HG03354 (cell line): ENCODE measurements at regions not wholly inside any gene's neighbourhood (a gene's known extent, or its start where the extent isn't known, plus 50 kb on each side); places are given as distances from the start of the nearest gene placed in this dataset.
"Not testable (repeated sequence)": the region's sequence is repeated elsewhere in the genome, so short reads cannot be mapped to it uniquely, and the experiment has no call there.

ENCODE experiments used
- ATAC-seq: cut with Tn5 transposase; IDR thresholded peaks from one replicate; pipeline ENCODE4 v1.9.1; 2021; ENCODE audit warnings: mild to moderate bottlenecking; ENCODE audit not compliant: unreplicated experiment, poor library complexity, severe bottlenecking

DNA sequence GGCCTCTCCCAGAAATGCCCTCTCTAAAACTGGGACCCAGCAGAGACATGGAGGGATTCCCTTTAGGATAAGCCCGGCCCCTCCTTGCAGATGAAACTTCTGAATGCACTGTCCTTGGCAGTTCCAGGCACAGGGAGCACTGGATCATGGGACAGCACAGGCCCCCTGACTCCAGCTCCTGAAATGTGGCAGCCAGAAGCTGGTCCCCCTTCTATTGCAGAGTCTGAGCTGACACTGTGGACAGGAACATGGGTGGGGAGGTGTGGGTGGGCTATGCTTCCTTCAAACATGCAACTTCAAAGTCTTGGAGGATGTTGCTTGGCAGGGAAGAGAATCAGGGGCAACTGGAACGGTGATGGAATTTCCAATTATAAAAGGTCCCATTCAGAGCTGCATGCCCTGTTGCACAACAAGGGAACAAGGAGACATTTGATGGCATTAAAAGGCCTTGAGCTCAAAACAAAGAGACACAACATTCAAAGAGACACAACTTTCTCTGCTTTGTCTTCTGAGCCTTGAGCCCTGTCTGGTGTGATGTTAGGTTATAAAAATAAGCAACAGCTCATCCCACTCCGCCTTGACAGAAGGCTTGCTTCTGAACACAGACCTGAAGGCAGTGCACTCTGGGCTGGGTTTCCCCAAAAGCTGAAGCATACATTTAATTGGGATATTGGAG, 239.0 kb downstream of the OSR1 start:
- ATAC-seq = no peak

DNA sequence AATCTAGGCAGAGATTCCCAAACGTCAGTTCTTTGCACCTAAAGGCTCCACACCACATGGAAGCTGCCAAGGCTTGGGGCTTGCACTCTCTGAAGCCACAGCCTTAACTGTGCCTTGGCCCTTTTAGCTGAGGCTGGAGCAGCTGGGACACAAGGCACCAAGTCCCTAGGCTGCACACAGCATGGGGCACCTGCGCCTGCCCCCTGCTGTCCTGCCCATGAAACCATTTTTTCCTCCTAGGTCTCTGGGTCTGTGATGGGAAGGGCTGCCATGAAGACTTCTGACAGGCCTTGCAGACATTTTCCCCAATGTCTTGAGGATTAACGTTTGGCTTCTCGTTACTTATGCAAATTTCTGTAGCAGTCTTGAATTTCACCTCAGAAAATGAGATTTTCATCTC, 241.5 kb downstream of the OSR1 start:
- ATAC-seq = no peak

DNA sequence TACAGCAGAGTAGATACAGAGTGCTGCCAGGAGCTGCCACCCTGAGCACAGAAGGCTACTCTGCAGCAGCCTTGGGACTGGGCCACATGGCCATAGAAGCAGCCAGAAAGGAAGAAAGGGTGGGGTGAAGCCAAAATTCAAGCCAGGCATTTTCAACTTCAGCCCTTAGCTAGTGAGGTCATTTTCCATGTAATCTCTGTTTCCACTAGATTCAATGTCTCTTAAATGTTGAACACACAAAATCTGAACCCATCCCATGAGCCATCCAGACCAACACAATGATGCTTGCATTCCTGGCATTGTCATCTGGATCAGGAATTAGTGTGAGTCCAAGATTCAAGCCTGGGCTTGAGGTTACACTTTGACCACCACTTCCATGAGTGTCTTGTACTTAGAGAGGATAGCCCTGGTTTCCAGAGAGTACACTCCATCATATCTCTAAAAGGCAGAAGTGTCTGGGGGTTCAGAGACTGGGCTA, 243.6 kb downstream of the OSR1 start:
- no peak for ATAC-seq

DNA sequence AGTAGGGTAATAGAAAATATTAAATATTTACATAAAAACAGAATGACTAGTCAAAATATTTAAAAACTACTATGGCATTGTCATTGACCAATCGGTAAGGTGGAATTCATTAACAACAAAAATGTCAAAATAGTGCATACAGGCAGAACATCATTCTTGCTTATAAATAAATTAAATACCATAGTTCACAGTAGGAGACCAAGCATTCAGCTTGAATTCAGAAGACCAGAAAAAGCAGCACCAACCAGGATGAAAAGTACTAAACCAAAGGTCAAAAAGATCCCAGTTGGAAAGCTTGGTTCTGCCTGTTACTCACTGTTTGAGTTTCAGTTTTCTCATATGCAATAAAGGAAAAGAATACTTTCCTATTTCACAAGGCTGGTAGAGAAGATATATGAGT, 244.3 kb downstream of the OSR1 start:
- no peak for ATAC-seq

DNA sequence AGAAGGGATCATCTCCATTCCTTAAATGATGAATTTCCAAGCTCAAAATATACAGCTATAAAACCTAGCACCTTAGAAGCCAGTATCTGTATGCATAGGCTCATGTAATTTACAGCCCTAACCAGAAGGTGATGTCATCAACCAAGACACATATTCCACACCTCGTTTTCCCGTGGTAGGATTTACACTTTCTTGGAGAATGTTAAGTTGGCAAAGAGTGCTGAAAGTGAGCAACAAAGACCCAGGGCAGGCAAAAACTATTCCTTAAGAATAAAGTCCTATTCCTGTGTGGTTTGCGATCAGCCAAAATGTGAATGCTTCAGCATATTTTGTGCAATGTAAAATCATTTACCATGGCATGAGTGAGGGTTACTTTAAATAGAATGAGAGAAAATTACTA, 247.1 kb downstream of the OSR1 start:
- no peak for ATAC-seq

DNA sequence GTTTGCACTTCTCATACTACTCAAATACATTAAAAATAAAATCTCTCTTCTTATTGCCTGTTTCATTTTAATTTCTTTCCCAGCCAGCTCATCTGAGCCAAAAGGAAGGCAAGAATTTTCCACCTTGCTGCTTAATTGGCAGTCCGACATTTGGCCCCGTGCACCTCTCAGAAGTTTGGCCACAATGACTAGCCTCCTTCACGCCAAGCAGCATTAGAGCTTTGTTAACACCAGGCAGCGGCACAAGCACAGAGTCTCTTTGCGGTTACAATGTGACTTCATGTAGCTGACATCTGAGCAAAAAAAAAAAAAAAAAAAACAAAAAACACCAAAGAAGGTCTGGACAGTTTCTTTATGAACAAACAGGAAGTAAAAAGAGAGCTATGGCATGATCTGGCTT, 248.9 kb downstream of the OSR1 start:
- ATAC-seq = no peak

DNA sequence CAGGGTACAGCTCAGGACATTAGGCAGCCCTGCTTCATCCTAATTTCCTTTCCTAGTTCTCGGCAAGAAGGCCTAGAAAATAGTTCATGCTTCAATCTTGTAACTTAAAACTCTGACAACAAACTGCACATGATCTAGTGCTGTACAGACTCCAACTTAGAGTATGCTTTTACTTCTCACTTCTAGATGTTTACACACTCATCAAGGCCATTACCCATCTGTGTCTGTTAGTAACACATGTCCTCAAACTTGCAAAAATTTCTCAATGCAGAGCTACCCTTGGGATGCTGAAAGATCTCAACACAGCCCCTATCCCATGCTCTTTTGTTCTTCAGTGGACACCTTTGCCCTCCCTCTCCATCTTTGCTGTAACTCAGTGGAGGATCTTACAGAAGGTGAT, 252.0 kb downstream of the OSR1 start:
- ATAC-seq = no peak

DNA sequence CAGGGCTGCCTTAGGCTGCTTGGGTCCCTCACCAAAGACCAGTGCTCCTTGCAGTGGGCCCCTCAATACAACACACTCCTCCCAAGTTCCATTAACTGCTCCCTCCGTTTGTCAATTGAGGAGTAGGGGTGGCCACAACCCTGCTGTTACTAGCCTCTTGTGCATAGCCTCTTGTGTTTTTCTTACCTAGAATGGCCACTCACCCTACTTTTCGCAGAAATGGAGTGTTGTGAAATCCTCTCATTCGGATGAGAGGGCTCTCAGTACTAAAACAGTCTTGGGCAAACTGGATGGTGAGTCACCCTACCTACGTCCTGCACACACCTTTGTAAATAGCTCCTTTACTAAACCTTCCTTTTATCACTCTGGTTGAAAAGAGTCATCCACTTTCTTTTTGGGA, 253.9 kb downstream of the OSR1 start:
- ATAC-seq = no peak

DNA sequence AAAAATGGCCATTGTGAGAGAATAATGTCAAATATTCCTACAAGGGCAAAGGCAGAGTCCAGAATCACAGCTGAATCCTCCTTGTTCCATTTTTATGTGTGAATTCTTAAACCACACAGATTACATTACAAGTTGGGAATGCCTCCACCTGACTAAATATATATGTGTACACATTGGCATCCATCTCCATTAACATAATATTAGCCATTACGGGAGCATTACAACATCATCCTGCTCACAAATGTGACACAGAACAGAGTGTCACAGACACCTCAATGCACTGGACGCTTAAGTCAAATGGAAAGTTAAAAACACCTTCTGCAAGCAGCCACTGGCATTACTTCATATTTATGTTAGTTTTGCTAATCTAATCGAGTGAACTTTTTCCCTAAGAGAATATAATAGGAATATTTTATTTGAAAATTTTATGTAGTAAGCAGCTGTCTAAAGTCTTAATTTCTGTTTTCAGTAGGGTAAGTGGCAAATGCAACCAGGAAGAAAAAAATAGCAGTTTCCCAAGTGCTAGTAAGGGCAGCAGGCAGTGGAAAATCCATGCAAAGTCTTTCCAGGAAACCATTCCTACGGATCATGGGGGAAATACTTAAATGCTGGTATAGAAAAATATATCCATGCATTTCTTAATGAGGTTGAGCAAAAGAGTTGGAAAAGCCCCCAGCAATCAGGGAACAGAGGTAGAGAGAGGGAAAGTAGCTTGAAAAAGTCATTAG, 255.6 kb downstream of the OSR1 start:
- ATAC-seq = no peak

DNA sequence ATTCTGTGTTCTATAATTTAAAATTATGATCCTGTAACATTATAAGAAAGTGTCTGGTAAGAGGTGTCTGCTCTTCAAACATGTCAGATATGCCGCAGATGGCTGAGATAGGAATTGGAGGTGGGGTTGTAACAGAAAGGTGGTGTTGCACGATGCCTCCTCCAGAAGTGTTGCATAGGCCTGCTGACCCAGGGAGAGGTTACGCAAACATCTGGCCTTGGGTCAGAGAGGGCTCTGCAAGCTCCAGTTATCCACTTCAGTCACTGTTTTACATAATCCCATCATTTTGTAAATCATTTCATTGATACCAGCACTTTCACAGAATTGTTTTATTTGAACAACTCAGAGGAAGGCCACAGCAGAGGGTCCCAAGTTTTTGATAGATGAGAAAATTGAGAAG, 256.5 kb downstream of the OSR1 start:
- no peak for ATAC-seq

DNA sequence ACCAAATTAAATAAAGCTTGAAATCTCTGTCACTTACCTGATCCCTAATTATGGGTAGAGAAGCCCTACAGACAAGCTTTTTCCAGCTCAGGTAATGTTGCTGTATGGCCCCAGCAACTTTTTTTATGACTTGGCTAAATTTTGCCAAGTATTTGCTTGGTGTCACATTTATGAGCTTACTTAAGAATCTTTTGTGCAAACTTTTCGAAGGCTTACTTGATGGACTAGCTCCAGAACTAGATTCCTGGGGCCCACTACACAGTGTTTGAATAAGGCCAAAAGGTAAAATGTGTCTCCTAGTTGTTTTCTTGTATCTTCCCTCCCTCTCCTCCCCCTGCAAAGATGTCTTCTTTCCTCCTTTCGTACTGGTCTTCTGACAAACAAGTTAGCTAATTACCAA, 257.9 kb downstream of the OSR1 start:
- ATAC-seq = no peak

DNA sequence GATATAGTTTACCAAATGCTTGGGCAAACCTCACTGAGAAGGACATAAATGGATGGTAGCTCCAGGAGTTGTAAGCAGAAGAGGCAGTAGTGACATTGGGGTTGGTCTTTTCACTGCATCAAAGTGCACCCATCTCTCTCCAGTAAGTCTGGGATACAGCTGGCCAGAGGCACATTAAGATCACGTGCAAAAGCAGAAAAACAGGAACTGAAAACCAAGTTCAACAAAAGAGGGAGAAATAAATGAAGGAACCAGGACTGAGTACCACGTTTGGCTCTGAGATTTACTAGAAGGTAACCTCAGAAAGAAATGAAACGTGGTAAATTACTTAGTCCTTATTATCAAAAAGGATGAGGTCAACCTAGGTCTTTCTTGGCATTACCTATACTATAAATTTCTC, 259.2 kb downstream of the OSR1 start:
- no peak for ATAC-seq

DNA sequence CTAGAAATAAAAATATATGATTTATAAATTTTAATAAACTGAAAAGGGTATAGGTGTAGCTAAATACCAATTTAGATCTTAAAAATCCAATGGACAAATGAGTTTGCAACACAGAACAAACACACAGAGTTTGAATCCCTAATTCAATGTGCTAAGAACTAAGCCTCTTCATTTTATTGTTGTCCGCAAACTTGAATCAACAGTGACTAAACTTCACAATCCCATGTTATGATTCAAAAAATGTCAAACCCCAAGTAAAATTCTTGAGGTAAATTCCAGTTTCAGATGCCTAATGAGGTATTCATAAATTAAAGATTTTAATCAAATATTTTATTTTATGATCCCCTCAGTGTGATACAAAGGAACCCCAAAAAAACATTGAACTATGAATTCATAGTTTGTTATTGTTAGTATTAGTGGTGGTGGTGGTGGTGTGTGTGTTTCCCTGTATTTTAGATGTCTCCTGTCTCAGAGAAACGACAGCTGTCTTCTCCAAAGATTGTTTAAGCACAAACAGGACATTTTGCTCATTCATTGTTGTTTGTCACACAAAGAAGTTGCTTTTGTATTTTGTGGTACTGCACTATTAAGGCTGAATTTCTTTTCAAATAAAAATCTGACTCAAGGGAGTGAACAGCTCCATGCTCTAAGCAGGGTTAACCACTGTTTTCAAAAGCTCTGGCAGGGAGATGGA, 259.8 kb downstream of the OSR1 start:
- no peak for ATAC-seq

DNA sequence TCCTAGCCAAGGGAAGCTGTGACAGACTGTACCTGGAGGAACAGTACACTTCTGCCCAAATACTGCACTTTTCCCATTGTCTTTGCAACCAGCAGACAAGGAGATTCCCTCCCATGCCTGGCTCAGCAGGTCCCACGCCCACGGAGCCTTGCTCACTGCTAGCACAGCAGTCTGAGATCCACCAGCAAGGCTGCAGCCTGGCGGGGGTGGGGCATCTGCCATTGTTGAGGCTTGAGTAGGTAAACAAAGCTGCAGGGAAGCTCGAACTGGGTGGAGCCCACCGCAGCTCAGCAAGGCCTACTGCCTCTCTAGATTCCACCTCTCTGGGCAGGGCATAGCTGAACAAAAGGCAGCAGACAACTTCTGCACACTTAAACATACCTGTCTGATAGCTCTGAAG, 268.9 kb downstream of the OSR1 start:
- not testable (repeated sequence) for ATAC-seq

DNA sequence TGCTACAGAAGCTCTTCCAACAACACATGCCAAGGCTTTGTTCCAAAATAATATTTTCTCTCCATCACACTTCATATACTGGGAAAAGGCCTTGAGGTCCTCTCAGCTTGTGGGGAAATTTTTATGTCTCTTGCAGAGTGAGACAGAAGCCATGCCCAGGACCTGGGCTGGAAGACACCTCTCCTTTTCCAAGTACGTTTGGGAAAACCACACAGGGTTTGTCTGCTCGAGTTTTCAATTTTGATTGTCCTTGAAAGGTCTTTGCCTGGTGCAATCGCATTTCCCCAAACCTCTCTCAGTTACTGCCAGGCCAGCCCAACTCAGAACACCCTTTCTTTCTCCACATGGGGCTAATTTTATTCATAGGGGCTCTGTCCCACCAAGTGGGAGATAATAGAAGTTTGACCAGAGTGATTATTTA, 272.2 kb downstream of the OSR1 start:
- no peak for ATAC-seq

DNA sequence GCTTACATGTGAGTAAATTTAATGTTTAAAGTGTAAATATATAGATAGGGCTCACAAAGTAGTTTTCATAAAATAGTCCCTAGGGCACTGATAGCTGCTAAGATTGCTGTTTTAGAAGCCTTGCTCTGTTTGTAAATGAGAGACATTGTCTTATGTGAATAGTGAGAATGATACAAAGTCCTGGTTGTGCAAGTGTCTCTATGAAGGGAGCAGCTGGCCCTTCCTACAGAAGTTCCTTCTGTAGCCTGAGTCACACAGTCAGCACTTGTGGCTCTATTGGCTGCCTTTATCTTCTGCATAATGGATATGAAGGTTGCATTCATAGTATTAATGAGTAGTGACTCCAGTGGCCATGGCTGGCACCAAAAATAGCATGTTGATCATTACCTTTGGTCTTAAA, 279.7 kb downstream of the OSR1 start:
- no peak for ATAC-seq

DNA sequence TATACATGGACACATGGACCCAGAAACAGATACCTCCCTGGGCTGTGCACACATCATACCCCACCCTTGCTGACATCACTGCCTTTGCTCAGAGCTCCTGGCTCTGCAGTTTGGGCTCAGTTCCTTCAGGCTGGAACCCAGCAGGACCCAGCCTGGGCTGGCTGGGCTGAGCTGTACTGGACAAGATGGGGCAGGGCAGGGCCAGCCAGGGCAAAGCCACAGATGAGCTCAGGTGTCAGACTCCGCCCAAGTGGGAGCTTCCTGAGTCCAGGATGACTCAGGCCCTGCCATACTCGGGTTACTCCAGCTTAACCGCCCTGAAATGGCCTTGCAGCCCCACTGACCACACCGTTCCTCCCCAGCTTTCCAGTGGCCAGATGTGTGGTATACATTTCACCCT, 284.9 kb downstream of the OSR1 start:
- ATAC-seq = no peak

DNA sequence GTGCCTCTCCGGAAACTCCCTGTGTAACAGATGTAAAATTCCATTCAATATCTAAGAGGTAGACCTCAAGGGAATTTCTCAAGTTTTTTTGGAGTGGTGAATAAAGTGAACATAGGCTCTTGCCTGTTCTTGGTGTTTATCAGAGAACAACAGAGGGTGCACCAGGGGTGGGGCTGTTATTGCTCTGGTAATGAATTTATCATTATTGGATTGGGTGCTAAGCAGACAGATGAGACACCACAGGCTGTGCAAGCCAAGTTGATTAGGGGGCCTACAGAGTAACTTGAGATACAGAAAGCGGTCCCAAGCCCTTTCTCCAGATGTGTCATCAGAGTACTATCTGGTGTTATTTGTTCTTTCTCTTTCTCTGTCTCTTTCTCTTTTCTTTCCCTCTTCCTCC, 286.3 kb downstream of the OSR1 start:
- no peak for ATAC-seq

DNA sequence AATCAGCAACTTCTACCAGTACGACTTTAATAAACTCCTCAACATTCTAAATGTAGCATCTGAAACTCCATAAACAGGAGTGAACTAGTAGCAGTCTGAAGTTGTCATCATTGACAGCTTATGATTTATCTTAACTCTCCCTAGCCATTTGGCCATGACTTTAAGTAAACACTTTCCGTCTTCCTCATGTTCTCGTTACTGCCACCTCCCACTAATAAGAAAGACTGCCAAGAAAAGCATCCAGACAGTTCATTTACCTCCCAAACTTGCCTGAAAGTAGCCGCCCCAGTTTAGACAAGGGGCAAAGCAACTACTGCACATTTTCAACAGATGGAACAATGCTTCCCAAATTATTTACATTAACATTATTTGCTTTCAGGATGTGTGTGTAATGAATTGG, 287.5 kb downstream of the OSR1 start:
- ATAC-seq = no peak

DNA sequence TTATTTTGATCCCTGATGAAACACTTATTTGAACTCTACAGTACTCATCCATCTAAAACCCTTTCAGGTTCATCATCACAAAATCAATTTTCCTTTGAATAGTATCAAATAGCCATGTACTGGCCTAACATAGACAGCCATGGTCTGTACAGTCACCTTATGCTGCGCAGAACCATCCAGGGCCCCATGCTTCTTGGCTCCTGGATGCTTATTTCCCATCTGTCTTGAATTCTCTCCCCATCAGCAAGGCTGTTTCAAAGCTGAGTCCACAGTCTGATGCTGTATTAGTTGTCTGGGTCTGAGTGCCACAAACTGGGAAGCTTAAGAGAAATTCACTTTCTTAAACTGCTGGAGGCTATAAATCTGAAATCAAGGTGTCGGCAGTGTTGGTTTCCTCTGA, 290.2 kb downstream of the OSR1 start:
- ATAC-seq = no peak

DNA sequence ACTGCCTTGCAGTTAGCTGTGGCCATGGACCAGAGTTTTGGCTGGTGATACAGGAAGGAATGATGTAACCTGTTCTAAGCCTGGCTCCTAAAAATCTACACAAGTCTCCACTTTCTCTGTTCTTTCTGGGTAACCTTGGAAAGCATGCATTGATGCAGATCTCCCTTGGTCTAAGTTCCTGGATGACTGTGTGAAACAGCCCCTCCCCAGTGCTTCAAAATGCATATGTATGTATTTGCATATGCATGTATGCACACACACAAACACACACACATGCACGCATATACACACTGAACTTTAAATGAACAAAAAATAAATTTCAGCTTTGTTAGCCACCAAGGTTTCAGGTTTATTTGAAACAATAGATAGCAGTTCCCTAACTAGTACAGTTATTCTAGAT, 296.1 kb downstream of the OSR1 start:
- no peak for ATAC-seq
